GM23248 (cell line): ENCODE measurements at regions not wholly inside any gene's neighbourhood (a gene's known extent, or its start where the extent isn't known, plus 50 kb on each side); places are given as distances from the start of the nearest gene placed in this dataset.

ENCODE experiments used
- EZH2 ChIP-seq: fragments of 200-600 bp; sonication (generic); IDR thresholded peaks from 2 replicates; pipeline ENCODE4 v1.6.1; 2018; ENCODE audit warnings: antibody characterized with exemption, mild to moderate bottlenecking; ENCODE audit not compliant: insufficient read depth, poor library complexity, severe bottlenecking
- EZH2phosphoT487 ChIP-seq: fragments of 200-600 bp; sonication (generic); IDR thresholded peaks from 2 replicates; pipeline ENCODE4 v1.6.1; 2018; ENCODE audit warnings: antibody characterized with exemption, moderate library complexity, mild to moderate bottlenecking, low read depth; ENCODE audit not compliant: insufficient read depth

DNA sequence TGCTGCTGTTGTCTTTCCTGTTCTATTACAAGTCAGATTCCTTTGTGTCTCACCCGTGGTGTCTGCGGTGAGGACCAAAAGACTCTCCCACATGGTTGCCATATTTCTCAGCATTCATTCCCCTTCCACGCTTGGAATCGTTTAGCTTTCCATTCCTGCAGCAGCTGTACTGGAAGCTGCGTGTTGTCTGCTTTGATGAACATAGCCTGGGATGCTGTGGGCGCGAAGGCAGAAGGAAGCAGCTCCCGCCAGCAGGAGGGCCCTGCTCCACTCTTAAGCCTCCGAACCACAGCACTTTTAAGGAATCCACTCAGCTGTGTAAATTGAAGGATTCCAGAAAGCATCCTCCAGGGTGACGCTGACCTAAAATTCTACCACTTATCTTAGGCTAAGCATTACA is 303.6 kb upstream of the PITRM1 start:
- TF ChIP-seq EZH2phosphoT487 (no peak), EZH2 (no peak)
